HFFc6 (cell line): ENCODE measurements at regions not wholly inside any gene's neighbourhood (a gene's known extent, or its start where the extent isn't known, plus 50 kb on each side); places are given as distances from the start of the nearest gene placed in this dataset.

Source experiments
- DNase-seq: peaks from one replicate; pipeline ENCODE4 v3.0.0-alpha.2; 2018
- H3K27ac Mint-ChIP-seq: 2 replicates; pipeline ENCODE4 v1.8.0; 2020; ENCODE audit warnings: mild to moderate bottlenecking, mixed read lengths
- H3K27me3 Mint-ChIP-seq: 2 replicates; pipeline ENCODE4 v1.8.0; 2021; ENCODE audit warnings: mild to moderate bottlenecking, moderate library complexity, mixed read lengths; ENCODE audit not compliant: insufficient read depth
- H3K36me3 Mint-ChIP-seq: 2 replicates; pipeline ENCODE4 v1.8.0; 2021; ENCODE audit warnings: low read depth, mixed read lengths
- H3K4me1 Mint-ChIP-seq: 2 replicates; pipeline ENCODE4 v1.8.0; 2020; ENCODE audit warnings: low read depth, mixed read lengths
- H3K4me3 Mint-ChIP-seq: 2 replicates; pipeline ENCODE4 v1.8.0; 2020; ENCODE audit warnings: mild to moderate bottlenecking, moderate library complexity, mixed read lengths
- H3K9me3 Mint-ChIP-seq: 2 replicates; pipeline ENCODE4 v1.8.0; 2020; ENCODE audit warnings: mild to moderate bottlenecking, mixed read lengths
- TF ChIP-seq, protein P1 (sequence below): fragments of 200-600 bp; sonication (generic); IDR thresholded peaks from 2 replicates; pipeline ENCODE4 v1.5.0; 2021; ENCODE audit warnings: antibody characterized with exemption, mild to moderate bottlenecking

DNA sequence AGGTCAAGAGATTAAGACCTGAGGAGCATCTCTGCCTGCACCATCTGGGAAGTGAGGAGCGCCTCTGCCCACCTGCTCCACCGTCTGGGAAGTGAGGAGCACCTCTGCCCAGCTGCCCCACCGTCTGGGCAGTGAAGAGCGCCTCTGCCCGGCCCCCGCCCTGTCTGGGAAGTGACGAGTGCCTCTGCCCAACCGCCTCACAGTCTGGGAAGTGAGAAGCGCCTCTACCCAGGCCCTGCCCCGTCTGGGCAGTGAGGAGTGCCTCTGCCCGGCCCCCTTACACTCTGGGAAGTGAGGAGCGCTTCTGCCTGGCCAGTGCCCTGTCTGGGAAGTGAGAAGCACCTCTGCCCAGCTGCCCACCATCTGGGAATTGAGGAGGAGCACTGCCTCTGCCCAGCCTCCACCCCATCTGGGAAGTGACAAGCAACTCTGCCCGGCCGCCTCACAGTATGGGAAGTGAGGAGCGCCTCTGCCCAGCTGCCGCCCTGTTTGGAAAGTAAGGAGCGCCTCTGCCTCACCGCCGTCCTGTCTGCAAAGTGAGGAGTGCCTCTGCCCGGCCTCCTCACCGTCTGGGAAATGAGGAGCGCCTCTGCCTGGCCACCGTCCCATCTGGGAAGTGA, 270.4 kb upstream of the NRSN1 start:
- Mint-ChIP-seq H3K9me3 (peaks cover 65% of the 10 kb centered on the region), H3K36me3 (peaks cover 6% of the 10 kb centered on the region; the same call in 1 of the 2 replicates), H3K4me1 (no peaks in the 10 kb centered on the region), H3K27me3 (no peaks in the 10 kb centered on the region), H3K4me3 (no peak overlapping the region), H3K27ac (no peak overlapping the region)
- TF ChIP-seq, protein P1, sequence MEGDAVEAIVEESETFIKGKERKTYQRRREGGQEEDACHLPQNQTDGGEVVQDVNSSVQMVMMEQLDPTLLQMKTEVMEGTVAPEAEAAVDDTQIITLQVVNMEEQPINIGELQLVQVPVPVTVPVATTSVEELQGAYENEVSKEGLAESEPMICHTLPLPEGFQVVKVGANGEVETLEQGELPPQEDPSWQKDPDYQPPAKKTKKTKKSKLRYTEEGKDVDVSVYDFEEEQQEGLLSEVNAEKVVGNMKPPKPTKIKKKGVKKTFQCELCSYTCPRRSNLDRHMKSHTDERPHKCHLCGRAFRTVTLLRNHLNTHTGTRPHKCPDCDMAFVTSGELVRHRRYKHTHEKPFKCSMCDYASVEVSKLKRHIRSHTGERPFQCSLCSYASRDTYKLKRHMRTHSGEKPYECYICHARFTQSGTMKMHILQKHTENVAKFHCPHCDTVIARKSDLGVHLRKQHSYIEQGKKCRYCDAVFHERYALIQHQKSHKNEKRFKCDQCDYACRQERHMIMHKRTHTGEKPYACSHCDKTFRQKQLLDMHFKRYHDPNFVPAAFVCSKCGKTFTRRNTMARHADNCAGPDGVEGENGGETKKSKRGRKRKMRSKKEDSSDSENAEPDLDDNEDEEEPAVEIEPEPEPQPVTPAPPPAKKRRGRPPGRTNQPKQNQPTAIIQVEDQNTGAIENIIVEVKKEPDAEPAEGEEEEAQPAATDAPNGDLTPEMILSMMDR: no peak
- DNase-seq: no peak

DNA sequence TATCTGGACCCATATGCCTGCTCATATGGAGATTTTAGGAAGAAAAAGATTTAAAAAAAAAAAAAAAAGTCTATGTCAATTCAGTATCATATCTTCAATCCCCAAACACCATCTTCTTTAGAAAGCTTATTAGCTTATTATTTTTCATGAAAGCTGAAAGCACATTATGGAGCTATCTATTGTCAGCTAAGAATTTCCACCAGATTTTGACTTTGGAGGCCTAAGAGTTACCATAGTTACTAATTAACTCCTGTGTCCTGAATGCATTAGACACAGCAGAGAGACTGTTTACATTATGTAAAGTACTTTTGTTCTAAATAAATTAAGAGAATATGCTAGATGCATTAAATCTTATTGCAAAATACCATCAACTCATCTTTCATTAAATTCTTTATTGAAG, 255.5 kb upstream of the NRSN1 start:
- DNase-seq: no peak
- no peaks in the 10 kb centered on the region for H3K27me3 Mint-ChIP-seq
- H3K9me3 Mint-ChIP-seq: peaks cover 23% of the 10 kb centered on the region
- TF ChIP-seq, protein P1: no peak
- no peak overlapping the region for H3K27ac Mint-ChIP-seq
- H3K4me1 Mint-ChIP-seq: no peaks in the 10 kb centered on the region
- no peaks in the 10 kb centered on the region for H3K36me3 Mint-ChIP-seq
- H3K4me3 Mint-ChIP-seq: no peak overlapping the region

DNA sequence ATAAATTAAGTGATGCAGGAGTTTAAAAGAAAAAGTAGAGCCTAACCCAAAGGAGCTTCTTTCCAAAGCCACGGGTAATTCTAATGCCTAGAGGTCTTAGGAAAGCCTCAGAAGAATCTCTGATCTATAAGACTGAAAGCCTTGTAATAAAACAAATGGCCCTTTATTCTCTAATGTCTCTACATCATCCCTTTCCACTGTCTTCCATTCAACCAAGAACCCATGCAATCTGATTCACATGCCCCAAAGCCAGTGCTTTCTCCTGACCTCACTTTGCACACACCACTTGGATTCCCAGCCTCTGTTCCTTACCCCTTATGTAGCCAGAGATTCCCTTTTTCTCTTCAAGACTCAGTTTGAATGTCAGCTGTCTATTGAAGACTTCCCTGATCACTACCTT, 252.9 kb upstream of the NRSN1 start:
- H3K4me1 Mint-ChIP-seq: no peaks in the 10 kb centered on the region
- TF ChIP-seq, protein P1: no peak
- peaks cover 6% of the 10 kb centered on the region for H3K9me3 Mint-ChIP-seq
- H3K27me3 Mint-ChIP-seq: no peaks in the 10 kb centered on the region
- H3K27ac Mint-ChIP-seq: no peak overlapping the region
- H3K36me3 Mint-ChIP-seq: no peaks in the 10 kb centered on the region
- no peak for DNase-seq
- no peak overlapping the region for H3K4me3 Mint-ChIP-seq

DNA sequence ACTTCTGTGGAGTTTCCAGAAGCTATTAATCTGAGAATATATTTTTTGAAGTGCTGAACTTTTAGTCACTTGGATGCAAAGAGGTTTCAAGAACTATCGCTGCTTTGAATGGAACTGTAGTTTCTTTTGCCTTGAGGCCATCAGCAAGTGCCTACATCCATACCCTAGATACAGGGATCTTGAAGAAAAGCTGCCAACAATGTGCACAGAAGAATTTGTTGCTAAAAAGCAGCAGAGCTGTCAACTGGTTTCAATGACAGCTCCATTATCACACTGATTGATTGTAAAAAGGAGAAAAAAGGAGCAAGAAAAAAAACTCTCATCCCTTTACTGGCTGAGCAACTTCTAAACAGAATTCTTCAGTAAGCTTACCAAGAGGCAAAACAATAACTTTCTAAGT, 251.0 kb upstream of the NRSN1 start:
- Mint-ChIP-seq H3K27ac (no peak overlapping the region), H3K4me3 (no peak overlapping the region), H3K27me3 (no peaks in the 10 kb centered on the region), H3K36me3 (no peaks in the 10 kb centered on the region), H3K4me1 (no peaks in the 10 kb centered on the region), H3K9me3 (peaks cover 1% of the 10 kb centered on the region)
- DNase-seq: no peak
- TF ChIP-seq, protein P1: no peak

DNA sequence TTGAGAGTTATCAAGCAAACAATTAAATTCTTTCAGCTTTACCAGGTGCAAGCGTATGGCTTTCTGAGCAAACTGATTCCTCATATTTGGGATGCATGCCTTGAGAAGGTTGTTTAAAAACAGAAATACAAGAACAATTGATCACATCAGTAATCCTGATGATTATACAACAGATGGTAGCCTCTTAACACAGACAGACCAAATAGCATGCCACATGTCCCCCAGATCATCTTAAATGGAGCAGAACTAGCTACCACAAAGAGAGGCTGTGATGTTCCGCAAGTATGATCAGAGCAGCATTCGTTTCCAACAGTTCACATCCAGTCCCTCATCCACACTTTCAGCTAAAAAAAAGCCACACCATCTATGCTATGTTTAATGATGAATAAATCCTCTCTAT, 246.2 kb upstream of the NRSN1 start:
- no peak for DNase-seq
- TF ChIP-seq, protein P1: no peak
- H3K4me3 Mint-ChIP-seq: no peak overlapping the region
- H3K36me3 Mint-ChIP-seq: no peaks in the 10 kb centered on the region
- peaks cover 36% of the 10 kb centered on the region for H3K9me3 Mint-ChIP-seq
- no peaks in the 10 kb centered on the region for H3K4me1 Mint-ChIP-seq
- H3K27me3 Mint-ChIP-seq: no peaks in the 10 kb centered on the region
- no peak overlapping the region for H3K27ac Mint-ChIP-seq
